Astrocyte (in vitro differentiated cells and primary cell): ENCODE measurements at regions not wholly inside any gene's neighbourhood (a gene's known extent, or its start where the extent isn't known, plus 50 kb on each side); places are given as distances from the start of the nearest gene placed in this dataset.

Experiments used
- DNase-seq: peaks from one replicate; pipeline ENCODE4 v3.0.0-alpha.2; 2010; ENCODE audit warnings: low read depth
- FAIRE-seq: peaks from 2 replicates; lab custom pipeline; 2011; peaks lifted over from hg19 to GRCh38; lab: Jason Lieb, UNC
- H2AFZ ChIP-seq: 2 replicates; pipeline ENCODE4 v1.6.0; 2012; ENCODE audit warnings: low read depth, low read length, inconsistent platforms
- H3K27ac ChIP-seq: 2 replicates; pipeline ENCODE4 v1.5.1; 2011; ENCODE audit warnings: low read depth, low read length, inconsistent platforms
- H3K27me3 ChIP-seq: 2 replicates; pipeline ENCODE4 v1.6.0; 2011; ENCODE audit warnings: low read length, inconsistent platforms; ENCODE audit not compliant: insufficient read depth
- H3K36me3 ChIP-seq: 2 replicates; pipeline ENCODE4 v1.5.1; 2011; ENCODE audit warnings: low read length, inconsistent platforms; ENCODE audit not compliant: insufficient read depth
- H3K4me1 ChIP-seq: 2 replicates; pipeline ENCODE4 v1.5.1; 2011; ENCODE audit warnings: low read length, inconsistent platforms; ENCODE audit not compliant: insufficient read depth
- H3K4me2 ChIP-seq: 2 replicates; pipeline ENCODE4 v1.6.0; 2012; ENCODE audit warnings: low read length, inconsistent platforms
- H3K4me3 ChIP-seq: 2 replicates; pipeline ENCODE4 v1.5.1; 2011; ENCODE audit warnings: low read depth, mild to moderate bottlenecking, low read length, inconsistent platforms; ENCODE audit not compliant: insufficient read depth
- H3K79me2 ChIP-seq: 2 replicates; pipeline ENCODE4 v1.6.0; 2012; ENCODE audit warnings: mild to moderate bottlenecking, low read length, inconsistent platforms; ENCODE audit not compliant: insufficient read depth
- H3K9ac ChIP-seq: 2 replicates; pipeline ENCODE4 v1.6.0; 2012; ENCODE audit warnings: mild to moderate bottlenecking, low read length, inconsistent platforms
- H3K9me3 ChIP-seq: 2 replicates; pipeline ENCODE4 v1.5.1; 2012; ENCODE audit warnings: low read depth, mild to moderate bottlenecking, low read length, inconsistent platforms; ENCODE audit not compliant: insufficient read depth
- H4K20me1 ChIP-seq: 2 replicates; pipeline ENCODE4 v1.6.0; 2012; ENCODE audit warnings: low read length, inconsistent platforms; ENCODE audit not compliant: insufficient read depth
- H3K27ac Mint-ChIP-seq: one replicate; pipeline ENCODE4 v1.8.0; 2021; ENCODE audit warnings: mild to moderate bottlenecking, mixed read lengths; ENCODE audit not compliant: unreplicated experiment
- H3K27me3 Mint-ChIP-seq: one replicate; pipeline ENCODE4 v1.8.0; 2021; ENCODE audit warnings: low read depth, mixed read lengths; ENCODE audit not compliant: unreplicated experiment
- H3K36me3 Mint-ChIP-seq: one replicate; pipeline ENCODE4 v1.8.0; 2021; ENCODE audit warnings: low read depth, mixed read lengths; ENCODE audit not compliant: unreplicated experiment
- H3K4me1 Mint-ChIP-seq: one replicate; pipeline ENCODE4 v1.8.0; 2021; ENCODE audit warnings: low read depth, mixed read lengths; ENCODE audit not compliant: unreplicated experiment
- H3K4me3 Mint-ChIP-seq: one replicate; pipeline ENCODE4 v1.8.0; 2021; ENCODE audit warnings: mild to moderate bottlenecking, moderate library complexity, mixed read lengths; ENCODE audit not compliant: unreplicated experiment
- H3K9me3 Mint-ChIP-seq: one replicate; pipeline ENCODE4 v1.8.0; 2021; ENCODE audit warnings: mild to moderate bottlenecking, mixed read lengths; ENCODE audit not compliant: unreplicated experiment
- CTCF ChIP-seq: IDR thresholded peaks from 2 replicates; pipeline ENCODE4 v1.5.1; 2011; ENCODE audit warnings: low read depth, mild to moderate bottlenecking, inconsistent platforms, low read length, moderate library complexity; ENCODE audit not compliant: insufficient read depth
- EZH2 ChIP-seq: IDR thresholded peaks from 2 replicates; pipeline ENCODE4 v1.6.1; 2012; ENCODE audit warnings: mild to moderate bottlenecking, low read length, inconsistent platforms; ENCODE audit not compliant: insufficient read depth

GRCh38 chr1:34270181-34270580 is 93.5 kb downstream of the C1orf94 start:
- H2AFZ ChIP-seq: no peak overlapping the region
- H3K4me3 ChIP-seq: no peak overlapping the region
- no peaks in the 10 kb centered on the region for H3K9me3 ChIP-seq
- no peaks in the 10 kb centered on the region for H3K27me3 ChIP-seq
- no peak overlapping the region for H3K27ac Mint-ChIP-seq
- H3K36me3 ChIP-seq: no peaks in the 10 kb centered on the region
- H3K79me2 ChIP-seq: no peaks in the 10 kb centered on the region
- no peaks in the 10 kb centered on the region for H3K9me3 Mint-ChIP-seq
- TF ChIP-seq CTCF: no peak
- no peak for TF ChIP-seq EZH2
- H3K4me1 Mint-ChIP-seq: peaks cover 11% of the 10 kb centered on the region
- no peak overlapping the region for H3K4me3 Mint-ChIP-seq
- no peak overlapping the region for H3K27ac ChIP-seq
- DNase-seq (peak; percentile 10), FAIRE-seq (no peak)
- no peaks in the 10 kb centered on the region for H4K20me1 ChIP-seq
- H3K4me1 ChIP-seq: peaks cover 26% of the 10 kb centered on the region
- H3K36me3 Mint-ChIP-seq: no peaks in the 10 kb centered on the region
- peaks cover 2% of the 10 kb centered on the region for H3K27me3 Mint-ChIP-seq
- no peak overlapping the region for H3K9ac ChIP-seq
- no peak overlapping the region for H3K4me2 ChIP-seq

DNA sequence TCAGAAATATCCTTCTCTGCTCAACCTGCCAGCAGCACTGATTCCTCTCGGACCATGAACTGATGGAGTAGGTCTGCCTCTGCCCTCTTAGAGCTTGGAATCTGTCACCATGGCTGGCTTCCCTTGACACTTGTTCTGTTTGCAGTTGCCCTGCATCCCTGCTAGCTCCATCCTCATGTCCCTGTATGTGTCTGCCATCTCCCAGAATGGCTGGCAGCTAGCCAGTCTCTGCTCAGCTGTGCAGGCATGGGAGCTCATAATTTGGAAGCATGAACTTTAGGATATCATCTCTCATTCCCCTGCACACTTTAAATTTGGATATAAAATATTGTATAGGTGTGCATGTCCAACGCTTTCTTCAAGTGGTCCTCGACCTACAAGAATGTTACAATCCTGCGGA is 95.4 kb downstream of the C1orf94 start:
- no peak overlapping the region for H3K4me3 Mint-ChIP-seq

More for the DNA sequence above, 95.4 kb downstream of the C1orf94 start:
- H3K9me3 ChIP-seq: no peaks in the 10 kb centered on the region
- no peaks in the 10 kb centered on the region for H3K9me3 Mint-ChIP-seq
- H3K36me3 ChIP-seq: no peaks in the 10 kb centered on the region
- no peaks in the 10 kb centered on the region for H3K36me3 Mint-ChIP-seq
- H3K4me1 ChIP-seq: peaks cover 21% of the 10 kb centered on the region
- no peak overlapping the region for H3K27ac ChIP-seq
- DNase-seq (no peak), FAIRE-seq (no peak)
- no peaks in the 10 kb centered on the region for H3K79me2 ChIP-seq
- no peak overlapping the region for H3K9ac ChIP-seq
- peaks cover 7% of the 10 kb centered on the region for H3K27me3 Mint-ChIP-seq
- no peak overlapping the region for H3K4me3 ChIP-seq
- H2AFZ ChIP-seq: no peak overlapping the region
- peaks cover 10% of the 10 kb centered on the region for H3K4me1 Mint-ChIP-seq
- no peaks in the 10 kb centered on the region for H4K20me1 ChIP-seq
- no peaks in the 10 kb centered on the region for H3K27me3 ChIP-seq
- TF ChIP-seq CTCF (no peak), EZH2 (no peak)
- H3K4me2 ChIP-seq: no peak overlapping the region
- H3K27ac Mint-ChIP-seq: no peak overlapping the region
